ENCODE measurements at regions not wholly inside any gene's neighbourhood (a gene's known extent, or its start where the extent isn't known, plus 50 kb on each side); places are given as distances from the start of the nearest gene placed in this dataset.

DNA sequence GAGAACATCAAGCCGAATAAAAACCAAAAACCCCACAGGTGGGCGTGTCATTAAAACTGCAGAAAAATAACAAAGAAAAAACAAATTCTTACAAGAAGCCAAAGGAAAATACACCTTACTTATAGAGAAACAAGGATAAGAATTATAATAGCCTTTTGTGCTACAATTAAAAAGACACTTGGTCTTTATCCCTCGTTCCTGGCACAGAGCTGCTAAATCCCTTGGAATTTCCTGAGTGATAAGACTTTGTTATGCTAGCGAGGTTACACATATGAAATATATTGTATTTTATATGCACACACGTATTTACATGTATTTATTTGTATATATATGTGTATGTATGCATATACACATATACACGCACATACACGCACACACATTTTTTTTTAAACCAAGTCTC is 325.3 kb upstream of the TFPI start:
- H3K27ac ChIP-seq (ENCODE audit: low read depth, low read length): no peak overlapping the region
- H4K5ac ChIP-seq (ENCODE audit: insufficient read length, low read depth, low read length): no peak overlapping the region
- no peak overlapping the region for H2BK20ac ChIP-seq (ENCODE audit: low read length)
- 83% methylated on average over 7 of the region's 7 CpGs; no CpG with 5 or more reads in 1 of the 2 experiments for WGBS, 2 experiments (ENCODE audit: extremely low coverage in 1 of 2, insufficient coverage in 1 of 2, insufficient read length in 1 of 2, insufficient replicate concordance in 2 of 2, low coverage in 1 of 2, low lambda C conversion rate in 2 of 2, missing lambda C conversion rate in 1 of 2)
- H3K56ac ChIP-seq (replicated peaks; ENCODE audit: insufficient read length, low read depth, low read length): no peak overlapping the region
- no peak overlapping the region for H4K91ac ChIP-seq (replicated peaks; ENCODE audit: insufficient read length, low read length)
- no peak overlapping the region for H4K8ac ChIP-seq (ENCODE audit: extremely low read depth, insufficient read depth, low read length)
- DNase-seq (ENCODE audit: low read depth in 1 of 2, low spot score in 2 of 2) (no peak), FAIRE-seq (no peak)
- H3K23me2 ChIP-seq (ENCODE audit: low read depth, low read length): no peaks in the 10 kb centered on the region
- no peak overlapping the region for H3K23ac ChIP-seq (ENCODE audit: insufficient read length)
- no peak overlapping the region for H3K4ac ChIP-seq (replicated peaks; ENCODE audit: insufficient read length, low read depth, low read length)
- CTCF ChIA-PET (ENCODE audit: partially characterized antibody): interaction anchor here (0.6 to 0.7 kb wide), 2 partner anchors 148 to 380 kb away, joined by 3 read pairs; no protein-coding TSS in a partner anchor
- H3K27me3 ChIP-seq (replicated peaks in 1 of 4; ENCODE audit: control insufficient read depth in 3 of 4, extremely low read depth in 1 of 4, insufficient read depth in 3 of 4, low read length in 3 of 4): no peaks in the 10 kb centered on the region
- H2AK5ac ChIP-seq (ENCODE audit: low read depth, low read length): no peak overlapping the region
- H3K14ac ChIP-seq (ENCODE audit: insufficient read length): no peak overlapping the region
- H3K9me3 ChIP-seq (ENCODE audit: insufficient read depth in 2 of 2, low read depth in 1 of 2, low read length in 1 of 2): no peaks in the 10 kb centered on the region
- H2BK5ac ChIP-seq (ENCODE audit: low read depth, low read length): no peak overlapping the region
- H3K79me1 ChIP-seq (ENCODE audit: low read depth, low read length): no peaks in the 10 kb centered on the region
- no peaks in the 10 kb centered on the region for H3K36me3 ChIP-seq (ENCODE audit: control insufficient read depth in 2 of 4, insufficient read depth in 4 of 4, low read length in 3 of 4)
- H3K4me1 ChIP-seq (replicated peaks in 1 of 4; ENCODE audit: control insufficient read depth in 3 of 4, insufficient read depth in 4 of 4, low read length in 3 of 4): no peaks in the 10 kb centered on the region
- H3K18ac ChIP-seq (ENCODE audit: extremely low read depth, low read length): no peak overlapping the region
- no peaks in the 10 kb centered on the region for H3K79me2 ChIP-seq (ENCODE audit: control insufficient read depth in 1 of 2, insufficient read depth in 2 of 2, low read length in 2 of 2)
- POLR2A ChIA-PET (ENCODE audit: partially characterized antibody): no interaction called here
- H4K20me1 ChIP-seq (replicated peaks in 1 of 2; ENCODE audit: control insufficient read depth in 1 of 2, insufficient read depth in 2 of 2, low read length in 2 of 2): no peaks in the 10 kb centered on the region
- no peak overlapping the region for H3K4me3 ChIP-seq (ENCODE audit: extremely low read depth in 1 of 4, insufficient read depth in 2 of 4, low read depth in 3 of 4, low read length in 4 of 4)
- no peak overlapping the region for H3K4me2 ChIP-seq (ENCODE audit: insufficient read depth in 1 of 2, low read depth in 2 of 2, low read length in 2 of 2)
- no peak overlapping the region for H3K9ac ChIP-seq (replicated peaks in 1 of 4; ENCODE audit: extremely low read depth in 1 of 4, low read depth in 3 of 4, low read length in 3 of 4)
- H2BK15ac ChIP-seq (ENCODE audit: low read length): no peak overlapping the region
- no peak overlapping the region for H2BK120ac ChIP-seq (replicated peaks; ENCODE audit: low read depth, low read length)
- H2AFZ ChIP-seq (ENCODE audit: low read length): no peak overlapping the region
- H2BK12ac ChIP-seq (ENCODE audit: low read depth, low read length): no peak overlapping the region
- TF ChIP-seq KDM5A (IDR thresholded peaks at IDR 0.05; ENCODE audit: low read length): no peak
- TF ChIP-seq, protein P1, sequence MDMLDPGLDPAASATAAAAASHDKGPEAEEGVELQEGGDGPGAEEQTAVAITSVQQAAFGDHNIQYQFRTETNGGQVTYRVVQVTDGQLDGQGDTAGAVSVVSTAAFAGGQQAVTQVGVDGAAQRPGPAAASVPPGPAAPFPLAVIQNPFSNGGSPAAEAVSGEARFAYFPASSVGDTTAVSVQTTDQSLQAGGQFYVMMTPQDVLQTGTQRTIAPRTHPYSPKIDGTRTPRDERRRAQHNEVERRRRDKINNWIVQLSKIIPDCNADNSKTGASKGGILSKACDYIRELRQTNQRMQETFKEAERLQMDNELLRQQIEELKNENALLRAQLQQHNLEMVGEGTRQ (IDR thresholded peaks at IDR 0.05; ENCODE audit: low read length): no peak
- TF ChIP-seq RBBP5 (IDR thresholded peaks at IDR 0.05; ENCODE audit: borderline replicate concordance, low read depth, low read length): no peak
- TF ChIP-seq HDAC2 (IDR thresholded peaks at IDR 0.05; ENCODE audit: borderline replicate concordance in 1 of 2, low read depth in 2 of 2, low read length in 2 of 2): no peak
- TF ChIP-seq SAP30 (IDR thresholded peaks at IDR 0.05; ENCODE audit: insufficient read depth, insufficient replicate concordance, low read length): no peak
- TF ChIP-seq NRF1 (IDR thresholded peaks at IDR 0.05; ENCODE audit: low read depth, low read length): no peak
- TF ChIP-seq POLR2AphosphoS5 (IDR thresholded peaks at IDR 0.05; ENCODE audit: low read depth, low read length): no peak
- no peak for TF ChIP-seq TAF1 (IDR thresholded peaks at IDR 0.05; ENCODE audit: low read depth, low read length)
- TF ChIP-seq YY1 (IDR thresholded peaks at IDR 0.05; ENCODE audit: low read depth, low read length): no peak

Measured in H1 (cell line).